Smooth muscle cell (in vitro differentiated cells): ENCODE measurements at regions not wholly inside any gene's neighbourhood (a gene's known extent, or its start where the extent isn't known, plus 50 kb on each side); places are given as distances from the start of the nearest gene placed in this dataset.

ENCODE experiments used
- DNase-seq: peaks from one replicate; lab custom pipeline; 2025; ENCODE audit not compliant: unreplicated experiment; lab: John Stamatoyannopoulos, UW
- H2AFZ ChIP-seq: fragments of 200-600 bp; sonication (generic); 2 replicates; pipeline ENCODE4 v1.6.0; 2016; ENCODE audit warnings: antibody characterized with exemption, low read depth, mild to moderate bottlenecking
- H3F3A ChIP-seq: fragments of 200-600 bp; sonication (generic); 2 replicates; pipeline ENCODE4 v1.6.0; 2017; ENCODE audit warnings: antibody characterized with exemption, low read depth
- H3K27ac ChIP-seq: fragments of 200-600 bp; sonication (generic); 2 replicates; pipeline ENCODE4 v1.5.1; 2016; ENCODE audit warnings: low read depth, mild to moderate bottlenecking
- H3K27me3 ChIP-seq: fragments of 200-600 bp; sonication (generic); 2 replicates; pipeline ENCODE4 v1.6.1; 2016; ENCODE audit warnings: low read depth, mild to moderate bottlenecking
- H3K36me3 ChIP-seq: fragments of 200-600 bp; sonication (generic); 2 replicates; pipeline ENCODE4 v1.5.1; 2016; ENCODE audit warnings: low read depth
- H3K4me1 ChIP-seq: fragments of 200-600 bp; sonication (generic); 2 replicates; pipeline ENCODE4 v1.5.1; 2016; ENCODE audit warnings: low read depth
- H3K4me2 ChIP-seq: fragments of 200-600 bp; sonication (generic); 2 replicates; pipeline ENCODE4 v1.6.0; 2016; ENCODE audit warnings: mild to moderate bottlenecking
- H3K4me3 ChIP-seq: fragments of 200-600 bp; sonication (generic); 2 replicates; pipeline ENCODE4 v1.5.1; 2016; ENCODE audit warnings: mild to moderate bottlenecking
- H3K79me2 ChIP-seq: fragments of 200-600 bp; sonication (generic); 2 replicates; pipeline ENCODE4 v1.6.0; 2016; ENCODE audit warnings: low read depth, mild to moderate bottlenecking
- H3K9ac ChIP-seq: fragments of 200-600 bp; sonication (generic); 2 replicates; pipeline ENCODE4 v1.6.0; 2016; ENCODE audit warnings: low read depth
- H3K9me3 ChIP-seq: fragments of 200-600 bp; sonication (generic); replicated peaks from 2 replicates; pipeline ENCODE4 v1.5.1; 2016; ENCODE audit warnings: low read depth
- H4K20me1 ChIP-seq: fragments of 200-600 bp; sonication (generic); 2 replicates; pipeline ENCODE4 v1.6.0; 2016; ENCODE audit warnings: low read depth
- WGBS: methylation state at CpG from one replicate; pipeline ENCODE4 v1.1.7; 2016; ENCODE audit warnings: low lambda C conversion rate; 5-methylcytosine and 5-hydroxymethylcytosine counted together
- TF ChIP-seq, protein P1 (sequence below): fragments of 200-600 bp; sonication (generic); IDR thresholded peaks from 2 replicates; pipeline ENCODE4 v1.5.1; 2017; ENCODE audit warnings: borderline replicate concordance, mild to moderate bottlenecking, antibody characterized with exemption; ENCODE audit not compliant: insufficient read depth, poor library complexity, severe bottlenecking

DNA sequence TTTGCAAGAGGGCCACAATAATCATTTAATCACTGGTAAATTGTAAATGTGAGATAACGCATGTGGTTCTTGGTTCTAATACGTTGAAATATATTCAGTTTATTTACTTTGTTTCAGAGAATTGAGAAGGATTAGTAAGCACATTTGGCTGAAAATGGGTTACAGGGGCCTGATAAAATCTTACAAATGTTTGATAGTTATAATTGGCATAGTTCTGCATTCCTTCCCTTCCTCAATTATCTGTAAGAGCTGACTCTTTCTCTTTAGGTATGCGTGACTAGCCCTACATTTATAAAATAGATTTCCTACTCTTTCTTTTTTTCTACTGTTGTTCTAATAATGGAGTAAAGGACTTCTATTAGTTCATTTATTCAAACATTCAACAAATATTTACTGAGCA is 685.2 kb downstream of the NUP35 start:
- Histone ChIP-seq H3K4me3 (no peak overlapping the region), H2AFZ (no peak overlapping the region), H3K36me3 (no peaks in the 10 kb centered on the region), H3K4me2 (no peak overlapping the region), H3K27me3 (no peaks in the 10 kb centered on the region), H3K9me3 (no peaks in the 10 kb centered on the region), H3F3A (no peaks in the 10 kb centered on the region), H3K27ac (no peak overlapping the region), H4K20me1 (no peaks in the 10 kb centered on the region), H3K79me2 (no peaks in the 10 kb centered on the region), H3K4me1 (no peaks in the 10 kb centered on the region), H3K9ac (no peak overlapping the region)
- TF ChIP-seq, protein P1, sequence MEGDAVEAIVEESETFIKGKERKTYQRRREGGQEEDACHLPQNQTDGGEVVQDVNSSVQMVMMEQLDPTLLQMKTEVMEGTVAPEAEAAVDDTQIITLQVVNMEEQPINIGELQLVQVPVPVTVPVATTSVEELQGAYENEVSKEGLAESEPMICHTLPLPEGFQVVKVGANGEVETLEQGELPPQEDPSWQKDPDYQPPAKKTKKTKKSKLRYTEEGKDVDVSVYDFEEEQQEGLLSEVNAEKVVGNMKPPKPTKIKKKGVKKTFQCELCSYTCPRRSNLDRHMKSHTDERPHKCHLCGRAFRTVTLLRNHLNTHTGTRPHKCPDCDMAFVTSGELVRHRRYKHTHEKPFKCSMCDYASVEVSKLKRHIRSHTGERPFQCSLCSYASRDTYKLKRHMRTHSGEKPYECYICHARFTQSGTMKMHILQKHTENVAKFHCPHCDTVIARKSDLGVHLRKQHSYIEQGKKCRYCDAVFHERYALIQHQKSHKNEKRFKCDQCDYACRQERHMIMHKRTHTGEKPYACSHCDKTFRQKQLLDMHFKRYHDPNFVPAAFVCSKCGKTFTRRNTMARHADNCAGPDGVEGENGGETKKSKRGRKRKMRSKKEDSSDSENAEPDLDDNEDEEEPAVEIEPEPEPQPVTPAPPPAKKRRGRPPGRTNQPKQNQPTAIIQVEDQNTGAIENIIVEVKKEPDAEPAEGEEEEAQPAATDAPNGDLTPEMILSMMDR: no peak
- no peak for DNase-seq
- 95% methylated on average over 3 of the region's 3 CpGs for WGBS

DNA sequence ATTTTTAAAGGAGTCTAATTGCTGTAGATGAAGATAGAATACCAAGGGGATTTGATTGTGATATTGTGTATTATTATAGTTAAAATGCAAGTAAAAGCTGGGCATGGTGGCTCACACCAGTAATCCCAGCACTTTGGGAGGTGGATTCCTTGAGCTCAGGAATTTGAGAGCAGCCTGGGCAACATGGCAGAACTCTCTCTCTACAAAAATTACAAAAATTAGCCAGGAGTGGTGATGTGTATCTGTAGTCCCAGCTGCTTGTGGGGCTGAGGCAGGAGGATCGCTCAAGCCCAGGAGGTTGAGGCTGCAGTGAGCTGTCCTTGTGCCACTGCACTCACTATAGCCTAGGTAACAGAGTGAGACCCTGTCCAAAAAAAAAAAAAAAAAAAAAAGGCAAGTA is 687.0 kb downstream of the NUP35 start:
- Histone ChIP-seq H2AFZ (no peak overlapping the region), H3K36me3 (no peaks in the 10 kb centered on the region), H3F3A (no peaks in the 10 kb centered on the region), H3K27ac (no peak overlapping the region), H3K79me2 (no peaks in the 10 kb centered on the region), H3K4me1 (no peaks in the 10 kb centered on the region), H3K4me3 (no peak overlapping the region), H3K27me3 (no peaks in the 10 kb centered on the region), H3K9ac (no peak overlapping the region), H3K9me3 (no peaks in the 10 kb centered on the region), H3K4me2 (no peak overlapping the region), H4K20me1 (no peaks in the 10 kb centered on the region)
- 78% methylated on average over 1 of the region's 1 CpG for WGBS
- TF ChIP-seq, protein P1: no peak
- no peak for DNase-seq

DNA sequence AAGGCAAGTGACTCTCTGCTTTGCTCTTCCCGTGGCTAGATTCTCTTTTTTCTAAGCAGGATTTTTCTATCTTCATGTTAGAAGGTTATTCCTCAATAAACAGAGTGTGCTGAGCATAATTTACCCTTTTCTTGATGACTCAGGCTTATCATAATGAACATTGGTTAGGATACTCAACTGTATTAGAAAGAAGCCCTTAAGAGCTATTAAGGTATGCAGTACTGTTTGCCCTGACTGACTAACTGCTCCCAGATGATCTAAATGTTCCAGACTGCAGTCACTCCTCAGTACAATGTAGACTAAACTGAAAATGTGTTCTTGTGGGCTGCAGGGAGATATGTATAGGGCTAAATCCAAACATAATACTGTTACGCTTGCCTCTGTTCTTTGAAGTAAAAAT is 687.8 kb downstream of the NUP35 start:
- H3K4me1 ChIP-seq: no peaks in the 10 kb centered on the region
- no peaks in the 10 kb centered on the region for H3K79me2 ChIP-seq
- no peaks in the 10 kb centered on the region for H3K27me3 ChIP-seq
- TF ChIP-seq, protein P1: no peak
- H3K36me3 ChIP-seq: no peaks in the 10 kb centered on the region
- no peak overlapping the region for H3K9ac ChIP-seq
- no peak overlapping the region for H2AFZ ChIP-seq
- H3K27ac ChIP-seq: no peak overlapping the region
- no peak for DNase-seq
- no peak overlapping the region for H3K4me2 ChIP-seq
- no peaks in the 10 kb centered on the region for H4K20me1 ChIP-seq
- WGBS: 76% methylated on average over 2 of the region's 2 CpGs
- H3K9me3 ChIP-seq: no peaks in the 10 kb centered on the region
- H3F3A ChIP-seq: no peaks in the 10 kb centered on the region
- no peak overlapping the region for H3K4me3 ChIP-seq

DNA sequence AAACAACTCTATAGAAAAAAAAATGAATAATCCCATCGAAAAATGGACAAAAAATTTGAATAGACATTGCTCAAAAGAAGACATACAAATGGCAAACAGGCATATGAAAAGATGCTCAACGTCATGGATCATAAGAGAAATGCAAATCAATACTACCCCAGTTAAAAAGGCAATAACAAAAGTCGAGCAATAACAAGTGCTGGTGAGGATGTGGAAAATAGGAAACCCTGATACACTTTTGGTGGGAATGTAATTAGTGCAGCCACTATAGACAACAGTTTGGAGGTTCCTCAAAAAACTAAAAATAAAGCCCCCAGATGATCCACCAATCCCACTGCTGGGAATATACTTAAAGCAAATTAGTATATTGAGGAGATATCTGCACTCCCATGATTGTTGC is 701.5 kb downstream of the NUP35 start:
- no peak overlapping the region for H2AFZ ChIP-seq
- WGBS: 84% methylated on average over 3 of the region's 3 CpGs

More for the DNA sequence above, 701.5 kb downstream of the NUP35 start:
- H4K20me1 ChIP-seq: no peaks in the 10 kb centered on the region
- no peaks in the 10 kb centered on the region for H3K79me2 ChIP-seq
- H3K4me2 ChIP-seq: no peak overlapping the region
- no peak overlapping the region for H3K4me3 ChIP-seq
- H3K36me3 ChIP-seq: no peaks in the 10 kb centered on the region
- peaks cover 4% of the 10 kb centered on the region for H3K9me3 ChIP-seq
- H3K27ac ChIP-seq: no peak overlapping the region
- no peak for DNase-seq
- no peaks in the 10 kb centered on the region for H3F3A ChIP-seq
- H3K4me1 ChIP-seq: no peaks in the 10 kb centered on the region
- no peaks in the 10 kb centered on the region for H3K27me3 ChIP-seq
- no peak overlapping the region for H3K9ac ChIP-seq
- TF ChIP-seq, protein P1: no peak
